ENCODE measurements at regions not wholly inside any gene's neighbourhood (a gene's known extent, or its start where the extent isn't known, plus 50 kb on each side); places are given as distances from the start of the nearest gene placed in this dataset.

DNA sequence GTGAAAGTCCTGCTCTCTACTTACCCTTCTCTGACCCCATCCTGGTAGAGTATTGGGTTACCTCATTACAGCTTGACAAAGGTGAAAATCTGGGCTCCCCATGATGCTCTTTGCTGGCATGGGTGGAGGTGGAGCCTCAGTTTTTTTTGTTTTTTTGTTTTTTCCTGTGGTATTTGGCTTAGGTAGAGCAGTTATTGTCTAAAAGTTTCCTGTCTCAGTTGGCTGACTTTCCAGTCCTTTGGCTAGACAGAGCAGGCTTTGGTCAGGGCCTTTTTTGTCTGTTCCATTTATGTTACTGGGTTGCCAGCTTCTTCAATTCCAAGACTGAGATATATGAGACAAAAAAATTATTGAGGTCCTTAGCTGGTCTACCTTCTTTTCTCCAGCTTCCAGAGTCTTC lies 163.4 kb downstream of the GALC start:
- TF ChIP-seq, protein P1, sequence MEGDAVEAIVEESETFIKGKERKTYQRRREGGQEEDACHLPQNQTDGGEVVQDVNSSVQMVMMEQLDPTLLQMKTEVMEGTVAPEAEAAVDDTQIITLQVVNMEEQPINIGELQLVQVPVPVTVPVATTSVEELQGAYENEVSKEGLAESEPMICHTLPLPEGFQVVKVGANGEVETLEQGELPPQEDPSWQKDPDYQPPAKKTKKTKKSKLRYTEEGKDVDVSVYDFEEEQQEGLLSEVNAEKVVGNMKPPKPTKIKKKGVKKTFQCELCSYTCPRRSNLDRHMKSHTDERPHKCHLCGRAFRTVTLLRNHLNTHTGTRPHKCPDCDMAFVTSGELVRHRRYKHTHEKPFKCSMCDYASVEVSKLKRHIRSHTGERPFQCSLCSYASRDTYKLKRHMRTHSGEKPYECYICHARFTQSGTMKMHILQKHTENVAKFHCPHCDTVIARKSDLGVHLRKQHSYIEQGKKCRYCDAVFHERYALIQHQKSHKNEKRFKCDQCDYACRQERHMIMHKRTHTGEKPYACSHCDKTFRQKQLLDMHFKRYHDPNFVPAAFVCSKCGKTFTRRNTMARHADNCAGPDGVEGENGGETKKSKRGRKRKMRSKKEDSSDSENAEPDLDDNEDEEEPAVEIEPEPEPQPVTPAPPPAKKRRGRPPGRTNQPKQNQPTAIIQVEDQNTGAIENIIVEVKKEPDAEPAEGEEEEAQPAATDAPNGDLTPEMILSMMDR (IDR thresholded peaks at IDR 0.05; ENCODE audit: insufficient read depth, low read depth, low read length): no peak
- TF ChIP-seq EZH2 (IDR thresholded peaks at IDR 0.05; ENCODE audit: insufficient read depth, low read length): no peak
